ENCODE measurements at regions not wholly inside any gene's neighbourhood (a gene's known extent, or its start where the extent isn't known, plus 50 kb on each side); places are given as distances from the start of the nearest gene placed in this dataset.

- no peak for DNase-seq (ENCODE audit: low spot score)
Measured at GRCh38 chr14:32022938-32023466, 54.1 kb upstream of the ARHGAP5 start.

- no peak for DNase-seq (ENCODE audit: low spot score)
Measured at GRCh38 chr14:32023540-32023939, 53.6 kb upstream of the ARHGAP5 start.

GRCh38 chr14:32027255-32027939 is 49.7 kb upstream of the ARHGAP5 start:
- no peak for DNase-seq (ENCODE audit: low spot score)
